Activated CD4-positive, alpha-beta T cell treated with anti-CD3 and anti-CD28 coated beads, Interleukin-2, amount 50 U/mL, for 4 hours (primary cell): ENCODE measurements at regions not wholly inside any gene's neighbourhood (a gene's known extent, or its start where the extent isn't known, plus 50 kb on each side); places are given as distances from the start of the nearest gene placed in this dataset.

Experiments used
- DNase-seq, 2 experiments: peaks; one replicate each; pipeline ENCODE4 v3.0.0-alpha.2; 2020

DNA sequence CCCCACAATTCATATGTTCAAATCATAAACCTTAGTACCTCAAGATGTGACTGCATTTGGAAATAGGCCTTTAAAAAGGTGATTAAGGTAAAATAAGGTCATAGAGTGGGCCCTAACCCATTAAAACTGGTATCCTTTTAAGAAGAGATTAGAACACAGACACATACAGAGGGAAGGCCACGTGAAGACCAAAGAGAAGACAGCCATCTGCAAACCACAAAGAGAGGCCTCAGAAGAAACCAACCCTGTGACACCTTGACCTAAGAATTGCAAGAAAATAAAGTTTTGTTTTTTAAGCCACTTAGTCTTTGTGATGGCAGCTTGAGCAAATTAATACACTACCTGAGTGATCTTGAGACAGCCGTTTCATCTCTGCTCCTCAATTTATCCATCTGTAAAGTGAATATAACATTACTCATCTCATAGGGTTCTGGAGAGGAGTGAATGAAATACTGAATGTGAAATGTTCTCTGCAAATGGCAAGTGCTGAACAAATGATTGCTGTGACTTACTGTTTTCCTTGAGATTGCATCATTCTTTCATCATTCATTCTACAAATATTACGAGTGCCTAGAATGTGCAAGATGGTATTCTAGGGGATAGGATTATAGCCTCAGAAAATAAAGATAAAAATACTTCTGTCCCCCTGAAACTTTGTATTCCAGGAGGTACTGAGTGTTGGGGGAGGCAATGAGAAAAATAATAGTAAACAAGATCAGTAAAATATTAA, 222.0 kb upstream of the CDH13 start:
- DNase-seq: no peak

DNA sequence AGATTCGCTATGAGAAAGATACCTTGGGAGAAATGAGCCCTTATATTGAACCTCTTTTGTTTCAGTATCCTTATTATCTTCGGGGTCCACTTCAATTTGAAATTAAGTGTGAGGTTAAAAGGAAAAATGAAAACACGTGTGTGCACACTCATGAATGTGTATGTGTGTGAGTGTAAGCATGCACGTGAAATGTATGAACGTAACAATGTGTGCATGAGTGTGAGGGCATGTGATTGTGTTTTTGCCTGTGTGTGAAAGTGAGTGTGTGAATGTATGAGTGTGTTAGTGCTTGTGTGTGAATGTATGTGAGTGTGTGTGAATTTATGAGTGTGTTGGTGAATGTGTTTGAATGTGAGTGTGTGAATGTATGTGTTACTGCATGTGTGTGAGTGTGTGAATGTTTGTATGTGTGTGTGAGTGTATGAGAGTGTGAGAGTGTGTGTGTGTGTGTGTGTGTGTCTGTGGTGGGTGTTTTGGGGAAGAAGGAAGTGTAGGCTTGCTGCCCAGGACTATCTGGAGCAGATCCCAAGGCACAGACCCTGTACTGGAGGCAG, 224.0 kb upstream of the CDH13 start:
- DNase-seq: no peak

DNA sequence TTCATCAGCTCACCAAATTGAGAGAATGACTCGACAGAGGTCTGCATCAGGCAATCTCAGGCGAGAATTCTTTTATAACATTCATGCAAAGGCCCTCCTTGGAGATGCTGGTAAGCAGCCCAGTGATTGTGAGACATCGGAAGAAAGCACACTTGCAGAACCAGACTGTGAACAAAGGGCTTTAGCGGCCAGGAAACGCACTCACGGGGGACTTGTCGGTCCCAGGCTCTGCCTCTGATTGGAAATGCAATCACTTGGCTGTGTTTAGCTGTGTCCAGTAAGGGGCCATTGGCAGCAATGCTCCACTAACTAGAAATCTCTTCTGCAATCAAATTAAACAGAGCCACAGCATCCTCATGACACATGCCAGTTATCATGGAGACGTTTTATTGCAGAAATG, 226.7 kb upstream of the CDH13 start:
- no peak for DNase-seq

DNA sequence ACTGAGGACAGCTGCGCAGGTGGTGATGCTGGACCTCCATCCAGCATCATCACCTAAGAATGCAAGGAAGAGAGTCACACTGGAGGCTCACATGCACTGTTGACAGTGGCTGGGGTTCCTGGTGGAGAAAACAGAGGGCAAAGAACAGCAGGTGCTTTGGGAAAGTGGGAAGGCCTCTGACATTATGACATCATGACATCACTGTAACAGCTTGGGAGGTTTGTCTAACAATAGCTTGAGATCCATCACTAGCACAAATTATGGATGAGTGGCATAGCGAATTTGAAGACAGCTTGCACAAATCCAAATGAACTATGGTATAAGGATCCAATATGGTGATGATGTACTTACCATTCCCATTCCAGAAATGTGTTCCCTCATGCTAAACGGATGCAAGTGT, 226.5 kb upstream of the MPHOSPH6 start:
- DNase-seq: no peak

DNA sequence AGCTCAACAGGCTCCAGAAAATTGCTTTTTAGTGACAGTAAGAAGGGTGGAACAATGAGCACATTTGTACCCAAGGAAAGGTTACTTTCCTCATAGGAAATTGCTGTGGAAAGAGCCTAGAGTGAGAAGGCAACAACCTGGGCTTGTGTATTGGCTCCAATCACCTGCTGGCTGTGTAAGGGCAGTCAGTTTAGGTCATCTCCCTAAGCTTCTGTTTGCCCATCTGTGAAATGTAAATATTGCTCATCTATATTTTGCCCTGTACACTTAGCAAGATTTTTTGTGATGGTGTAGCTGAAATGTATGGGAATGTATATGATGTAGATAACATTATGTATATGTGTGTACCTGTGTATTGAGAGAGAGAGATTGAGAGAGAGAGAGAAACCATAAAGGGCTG, 225.2 kb upstream of the MPHOSPH6 start:
- no peak for DNase-seq

DNA sequence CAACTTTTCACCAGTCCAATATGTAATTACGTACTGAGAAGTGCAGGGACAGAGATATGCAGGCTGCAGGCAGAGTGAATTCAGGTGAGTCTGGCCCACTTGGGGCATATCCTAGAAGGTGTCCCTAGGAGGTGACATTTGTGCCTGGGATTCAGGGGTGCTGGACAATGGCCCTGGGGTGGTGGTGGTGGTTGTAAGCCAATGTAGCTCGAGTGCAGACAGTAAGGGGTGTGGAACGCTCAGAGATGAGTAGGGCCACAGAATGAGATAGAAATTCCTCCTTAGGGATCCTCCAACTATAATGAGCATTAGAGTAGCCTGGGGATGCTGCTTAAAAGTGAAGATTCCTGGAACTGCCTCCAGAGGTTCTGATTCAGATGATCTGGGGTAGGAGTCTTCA, 221.7 kb upstream of the MPHOSPH6 start:
- no peak for DNase-seq

DNA sequence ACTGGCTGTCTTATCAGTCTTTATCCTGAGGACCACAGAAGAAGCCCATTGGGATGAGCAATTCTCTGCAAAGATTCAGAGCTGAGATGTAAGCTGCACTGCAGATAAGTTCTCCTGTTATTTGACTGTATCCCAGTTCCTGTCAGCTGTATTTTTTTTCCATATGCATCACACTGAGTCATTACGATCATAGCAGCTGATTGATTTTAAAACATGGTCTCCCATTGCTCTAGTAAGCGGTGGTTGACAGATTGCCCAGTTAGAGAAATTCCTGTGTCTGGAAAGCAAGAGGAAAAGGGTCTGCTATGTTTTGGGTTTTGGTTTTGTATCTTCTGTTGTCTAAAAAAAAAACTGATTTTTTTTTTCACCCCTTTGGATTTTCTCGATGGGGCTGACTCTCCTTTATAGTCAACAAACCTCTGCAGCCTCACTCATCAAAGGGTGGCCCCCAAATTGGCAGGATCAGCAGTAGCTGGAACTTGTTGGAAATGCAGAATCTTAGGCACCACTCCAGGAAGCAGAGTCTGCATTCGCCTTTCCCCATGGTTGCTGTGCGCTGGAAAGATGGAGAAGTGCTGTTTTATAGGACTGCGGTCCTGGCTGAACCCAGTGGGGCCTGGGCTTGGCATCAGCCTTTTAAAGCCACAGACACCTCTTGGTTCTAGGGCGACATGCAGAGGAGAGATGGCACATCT, 220.1 kb upstream of the MPHOSPH6 start:
- DNase-seq: no peak

DNA sequence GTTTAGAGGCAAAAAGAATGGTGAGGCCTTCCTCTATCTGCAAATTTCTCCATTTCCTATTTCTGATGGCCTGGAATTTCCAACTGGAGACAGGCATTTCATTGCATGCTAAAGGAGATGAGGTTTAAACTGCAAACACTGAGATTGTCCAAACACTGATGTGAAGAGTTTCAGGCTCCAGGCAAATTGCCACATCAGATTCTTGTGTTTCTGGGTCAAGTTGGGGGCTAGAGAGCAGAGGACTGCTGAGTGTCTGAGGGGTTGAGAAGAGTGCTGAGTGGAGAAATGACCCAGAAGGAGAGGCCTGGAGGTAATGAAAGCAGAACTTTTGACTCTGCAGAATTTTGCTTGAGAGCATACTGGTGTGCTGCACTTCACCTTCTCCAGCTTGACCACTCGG, 216.7 kb upstream of the MPHOSPH6 start:
- DNase-seq: no peak

DNA sequence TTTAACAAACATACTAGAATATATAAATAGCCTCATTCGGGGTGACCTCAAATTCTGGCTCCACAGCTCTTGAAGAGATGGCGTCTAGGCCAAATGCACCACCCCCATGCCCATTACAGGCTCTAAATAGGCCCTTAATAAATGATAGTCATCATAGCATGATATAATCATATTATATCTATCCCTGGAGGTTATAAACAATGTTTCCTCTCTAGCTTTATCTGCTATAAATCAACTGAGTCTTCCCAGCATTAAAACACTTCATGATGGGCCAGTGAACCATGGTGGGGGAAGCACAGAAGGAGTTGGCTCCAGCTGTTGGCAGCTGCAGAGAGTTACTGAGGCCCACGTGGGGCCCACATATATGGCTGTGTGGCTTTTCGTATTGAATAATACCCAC, 214.9 kb upstream of the MPHOSPH6 start:
- DNase-seq: no peak

DNA sequence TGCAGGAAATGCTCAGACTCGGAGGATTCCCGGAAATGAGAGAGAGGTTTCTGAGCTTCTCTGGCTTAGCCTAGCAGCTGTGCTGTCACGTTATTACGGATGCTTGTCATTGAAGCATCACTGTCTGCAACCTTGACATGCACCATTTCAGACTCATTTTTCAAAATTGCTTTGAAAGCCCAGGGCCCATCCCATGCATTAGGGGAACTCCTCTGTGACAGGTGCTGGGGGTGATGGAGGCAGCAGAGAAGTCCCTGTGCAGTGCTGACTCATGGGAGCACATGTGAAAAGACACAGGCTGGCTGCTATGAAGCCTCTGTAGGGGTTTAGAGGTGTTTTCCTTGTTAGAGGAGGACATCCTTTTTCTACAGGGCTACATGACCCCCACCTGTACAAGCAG, 214.0 kb upstream of the MPHOSPH6 start:
- no peak for DNase-seq

DNA sequence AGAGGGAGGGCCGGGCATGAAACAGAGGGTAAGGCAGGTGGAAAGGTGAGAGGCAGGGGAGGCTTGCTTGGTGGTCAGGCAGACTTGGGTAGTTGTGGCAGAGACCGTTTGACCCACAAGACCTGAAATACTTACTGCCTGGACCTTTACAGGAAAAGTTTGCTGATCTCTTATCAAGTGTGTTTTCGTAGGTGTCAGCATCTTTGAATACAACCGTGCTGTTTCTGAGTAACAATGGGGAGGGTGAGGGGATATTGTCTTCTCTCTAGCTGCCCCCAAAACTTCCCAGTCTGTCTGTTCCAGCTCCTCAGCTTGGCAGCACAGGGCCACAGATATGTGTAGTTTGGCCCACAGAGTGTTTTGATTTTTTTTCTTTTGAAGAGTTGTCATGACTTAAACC, 212.5 kb upstream of the MPHOSPH6 start:
- DNase-seq: no peak

DNA sequence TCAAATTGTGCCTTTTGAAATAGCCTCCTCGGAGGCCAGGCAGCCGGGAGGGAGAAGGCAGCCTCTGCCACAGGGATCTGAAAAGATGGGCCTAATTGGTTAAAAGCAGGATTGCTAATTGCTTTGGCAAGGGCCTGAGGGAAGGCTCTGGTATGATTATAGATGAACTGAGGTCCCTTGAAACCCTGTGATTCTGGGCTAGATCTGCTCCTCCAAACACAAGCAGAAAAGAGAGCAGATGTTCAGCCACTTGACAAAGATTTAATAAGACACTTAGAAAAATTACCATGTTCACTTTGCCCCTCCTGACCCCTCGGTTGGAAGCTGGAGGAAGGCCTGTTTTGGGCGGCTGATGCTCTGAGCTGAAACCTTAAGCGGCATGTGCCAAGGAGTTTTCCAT, 209.5 kb upstream of the MPHOSPH6 start:
- no peak for DNase-seq

DNA sequence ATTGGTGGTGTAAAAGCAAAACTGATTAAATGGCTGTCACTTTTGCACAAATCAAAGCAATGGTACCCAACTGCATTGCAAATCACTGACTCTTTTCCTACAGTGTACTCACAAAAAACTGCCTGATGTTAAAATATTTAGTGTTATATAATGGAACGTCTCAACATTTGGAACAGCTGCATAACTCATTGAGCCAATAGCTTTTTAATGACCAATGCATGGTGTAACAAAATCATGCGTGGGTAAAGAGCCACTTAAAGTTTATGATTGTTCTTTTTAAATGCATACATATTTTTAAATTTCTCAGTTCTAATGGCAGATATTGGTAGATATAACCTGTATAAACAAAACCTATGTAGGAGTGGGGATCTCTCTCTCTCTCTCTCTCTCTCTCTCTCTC, 204.0 kb upstream of the MPHOSPH6 start:
- DNase-seq: no peak

DNA sequence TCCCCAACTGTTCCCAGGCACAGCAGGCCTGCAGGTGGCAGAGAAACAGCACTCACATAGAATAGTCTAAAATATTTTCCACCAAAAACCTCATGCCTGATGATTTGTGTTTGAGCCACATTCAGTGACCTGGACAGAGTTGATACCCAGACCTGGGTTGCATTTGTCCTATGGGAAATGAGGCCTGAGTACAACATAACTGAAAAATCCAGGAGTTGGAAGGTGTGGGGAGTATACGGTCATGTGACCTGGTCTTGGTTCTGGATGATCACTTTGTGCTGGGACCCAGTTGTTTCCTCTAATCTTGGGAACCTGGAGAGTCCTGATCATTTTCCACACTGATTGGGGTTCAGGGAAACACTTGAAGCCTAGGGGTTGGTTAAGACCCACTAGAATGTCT, 200.3 kb upstream of the MPHOSPH6 start:
- DNase-seq: no peak

DNA sequence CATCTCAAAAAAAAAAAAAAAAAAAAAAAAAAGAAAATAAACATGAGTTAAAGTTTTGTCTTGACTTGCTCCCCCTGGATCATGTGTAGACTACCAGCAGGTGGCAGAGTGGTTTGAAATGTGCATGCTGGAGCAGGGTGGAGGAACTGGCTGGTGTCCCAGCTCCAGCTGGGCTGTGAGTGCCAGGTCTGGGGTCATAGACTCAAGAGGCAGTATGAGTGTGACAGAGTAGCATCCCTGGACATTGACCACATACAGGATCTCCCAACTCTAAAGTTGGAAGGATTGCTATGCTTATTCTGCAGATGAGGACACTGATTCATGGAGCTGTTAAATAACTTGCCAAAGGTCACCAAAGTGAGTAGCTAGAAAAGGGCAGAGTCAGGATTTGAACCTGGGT, 198.0 kb upstream of the MPHOSPH6 start:
- DNase-seq: no peak

DNA sequence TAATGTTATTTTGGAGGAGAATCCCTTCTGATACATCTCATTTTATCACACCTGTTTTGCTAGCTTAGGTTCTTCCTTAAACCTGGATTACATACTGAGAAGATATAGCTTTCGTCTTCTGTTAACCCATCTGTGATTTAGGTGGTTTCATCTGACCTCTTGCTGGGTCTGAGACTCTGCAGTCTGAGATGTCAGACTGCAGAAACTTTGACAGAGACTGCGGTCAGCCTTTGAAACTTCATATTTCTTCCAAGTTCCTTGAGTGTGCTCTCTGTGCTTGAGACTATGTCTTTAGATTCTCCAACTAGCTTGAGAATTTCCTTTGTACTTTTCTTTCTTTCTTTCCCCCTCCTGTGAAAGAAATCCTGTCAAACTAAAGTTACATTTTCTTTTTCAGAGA, 196.4 kb upstream of the MPHOSPH6 start:
- no peak for DNase-seq

DNA sequence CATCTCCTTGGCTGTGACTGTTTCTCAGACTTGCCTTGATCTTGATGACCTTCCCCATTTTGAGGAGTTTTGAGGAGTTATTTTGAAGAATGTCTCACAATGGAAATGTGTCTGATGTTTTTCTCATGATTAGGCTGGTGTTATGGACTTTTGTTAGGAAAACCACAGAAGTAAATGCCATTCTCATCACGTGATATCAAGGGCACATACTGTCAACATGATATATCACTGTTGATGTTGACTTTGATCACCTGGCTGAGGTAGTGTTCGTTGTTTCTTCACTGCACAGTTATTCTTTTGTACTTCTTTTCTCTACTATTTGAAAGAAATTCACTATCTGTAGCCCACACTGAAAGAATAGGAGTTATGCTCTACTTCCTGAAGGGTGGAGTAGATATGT, 194.7 kb upstream of the MPHOSPH6 start:
- no peak for DNase-seq

DNA sequence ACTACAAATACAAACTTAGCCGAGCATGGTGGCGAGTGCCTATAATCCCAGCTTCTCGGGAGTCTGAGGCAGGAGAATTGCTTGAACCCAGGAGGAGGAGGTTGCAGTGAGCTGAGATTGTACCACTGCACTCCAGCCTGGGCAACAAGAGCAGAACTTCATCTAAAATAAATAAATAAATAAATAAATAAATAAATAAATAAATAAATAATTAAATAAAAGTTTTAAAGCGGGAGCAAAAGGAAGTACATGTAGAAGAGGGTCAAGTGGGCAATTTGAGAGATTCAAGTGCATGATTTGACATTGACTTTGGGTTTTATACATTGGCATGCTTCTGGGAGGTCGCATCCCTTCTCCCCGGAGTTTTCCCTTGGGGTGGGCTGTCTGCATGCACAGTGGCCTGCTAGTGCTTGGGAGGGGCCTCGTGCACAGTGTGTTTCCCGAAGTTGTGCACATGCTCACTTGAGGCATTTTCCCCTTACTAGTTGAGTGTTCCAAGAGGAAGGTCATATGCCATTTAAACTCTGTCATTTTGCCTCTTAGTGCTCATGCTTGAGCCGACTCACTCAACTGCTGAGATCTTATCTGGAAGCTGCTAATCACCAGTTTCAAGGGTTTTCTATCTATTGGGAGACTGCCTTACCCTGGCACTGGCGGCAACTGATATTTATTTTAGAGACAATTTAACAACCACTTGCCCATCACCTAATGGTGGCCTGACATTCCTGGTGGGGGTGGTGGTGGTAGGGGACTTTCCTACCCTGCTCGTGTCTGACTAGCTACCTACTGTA, 193.2 kb upstream of the MPHOSPH6 start:
- DNase-seq: no peak

DNA sequence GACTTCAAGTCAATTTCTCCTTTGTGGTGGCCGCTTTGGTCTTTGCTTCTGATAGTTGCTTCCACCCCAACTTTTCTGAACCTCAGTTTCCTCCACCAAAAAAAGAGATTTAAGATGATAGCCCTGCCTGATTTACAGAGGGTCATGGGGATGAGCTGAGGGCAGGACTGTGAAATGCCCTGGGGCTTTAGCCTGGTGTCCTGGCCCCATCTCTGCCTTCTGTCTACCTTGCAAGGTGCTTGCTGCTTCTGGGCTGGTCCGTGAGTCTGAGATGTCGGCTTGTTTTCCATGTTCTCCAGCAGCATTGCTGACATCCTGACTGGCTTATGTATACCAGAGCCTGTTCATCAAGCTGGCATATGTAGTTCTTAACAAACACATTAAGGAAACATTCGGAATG, 191.9 kb upstream of the MPHOSPH6 start:
- DNase-seq: no peak

DNA sequence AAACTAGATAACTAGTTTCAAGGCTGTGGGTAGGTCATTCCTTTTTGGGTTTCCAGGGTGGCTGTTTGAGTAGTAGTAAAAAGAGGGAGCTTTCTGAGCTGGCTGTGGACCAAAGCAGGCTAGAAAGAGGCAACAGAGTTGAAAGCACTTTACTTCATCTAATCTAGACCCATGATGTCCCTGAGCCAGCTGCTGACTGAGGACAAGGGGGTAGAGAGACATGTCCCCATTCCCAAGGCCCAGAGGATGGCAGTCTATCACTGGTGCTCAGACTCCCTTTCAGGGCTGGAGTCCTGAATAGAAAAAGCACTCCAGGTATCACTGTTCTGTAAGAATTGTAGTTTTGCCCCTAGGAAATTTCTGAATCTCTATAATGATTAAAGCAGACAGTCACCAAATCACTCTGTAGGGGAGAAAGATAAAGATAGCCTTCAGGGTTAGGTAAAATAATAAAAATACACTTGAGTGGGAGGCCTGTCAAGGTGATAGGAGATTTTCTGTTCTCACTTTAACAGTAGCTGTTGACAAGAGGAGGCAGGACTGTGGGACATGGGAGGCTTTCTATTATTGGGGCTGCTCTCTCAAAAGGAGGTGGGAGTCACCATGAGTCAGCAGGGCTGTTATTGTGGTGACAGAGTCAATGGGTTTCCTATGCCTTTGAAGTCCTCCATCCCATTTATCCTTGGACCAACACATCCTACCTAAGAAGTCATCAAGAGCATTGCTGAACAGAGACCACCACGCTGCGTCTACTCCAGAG, 190.2 kb upstream of the MPHOSPH6 start:
- no peak for DNase-seq

DNA sequence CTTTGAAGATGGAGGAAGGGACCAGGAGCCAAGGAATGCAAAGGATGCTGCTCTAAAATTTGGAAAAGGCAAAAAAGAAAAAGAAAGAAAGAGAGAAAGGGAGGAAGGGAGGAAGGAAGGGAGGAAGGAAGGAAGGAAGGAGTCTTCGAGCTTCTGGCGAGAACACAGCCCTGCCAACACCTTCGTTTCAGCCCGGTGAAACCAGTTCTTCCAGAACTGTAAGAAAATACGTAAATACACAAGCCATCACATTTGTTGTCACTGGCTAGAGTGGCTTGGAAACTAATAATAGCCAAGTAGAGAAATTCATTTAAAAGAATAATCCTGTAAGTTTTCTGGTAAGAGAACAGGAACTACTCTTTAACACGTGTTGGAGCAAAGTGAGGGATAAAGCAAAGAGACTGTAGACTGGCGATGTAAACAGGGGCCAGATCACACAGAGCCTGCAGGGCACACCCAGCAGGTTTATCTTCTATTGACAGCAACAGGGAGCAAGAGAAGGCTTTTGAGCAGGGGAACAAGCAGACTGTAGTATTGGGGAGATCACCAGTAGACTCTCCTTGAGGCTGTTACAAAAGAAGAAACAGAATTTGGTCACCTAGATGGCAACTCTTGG, 188.7 kb upstream of the MPHOSPH6 start:
- no peak for DNase-seq

DNA sequence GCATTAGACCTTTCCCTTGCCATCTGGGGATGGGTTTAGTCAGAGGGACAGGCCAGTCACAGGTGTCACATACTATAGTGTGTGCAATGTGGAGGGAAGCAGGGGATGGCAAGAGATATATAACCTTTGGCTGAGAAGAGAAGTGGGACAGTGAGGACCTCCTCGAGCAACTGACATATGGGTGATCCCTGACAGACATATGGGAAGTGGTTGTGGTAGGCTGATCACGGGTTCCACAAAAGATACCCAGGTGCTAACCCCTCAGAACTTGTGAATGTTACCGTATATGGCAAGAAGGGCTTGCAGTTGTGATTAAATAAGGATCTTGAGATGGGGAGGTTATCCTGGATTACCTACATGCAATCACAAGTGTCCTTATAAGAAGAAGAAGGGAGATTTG, 188.1 kb upstream of the MPHOSPH6 start:
- DNase-seq: no peak

DNA sequence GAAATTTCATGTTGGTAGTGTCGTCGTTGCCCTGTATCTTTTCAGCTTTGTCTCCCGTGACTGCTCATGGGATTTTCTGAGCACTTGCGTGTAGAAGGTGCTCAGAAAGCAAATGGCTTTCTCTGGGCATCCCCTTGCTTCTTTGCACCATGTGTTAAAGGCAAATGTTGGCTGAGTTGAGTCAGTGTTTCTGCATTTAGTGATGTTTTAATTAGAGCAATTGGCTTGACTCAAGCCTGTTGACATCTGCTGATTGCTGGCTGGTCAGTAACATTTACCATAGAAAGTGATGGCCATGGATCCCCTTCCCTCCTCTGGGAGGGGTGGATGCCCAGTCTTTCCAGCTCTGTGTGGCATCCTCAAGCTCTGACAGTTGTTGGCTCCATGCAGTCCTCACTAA, 187.2 kb upstream of the MPHOSPH6 start:
- no peak for DNase-seq
